ENCODE measurements at regions not wholly inside any gene's neighbourhood (a gene's known extent, or its start where the extent isn't known, plus 50 kb on each side); places are given as distances from the start of the nearest gene placed in this dataset.
"Not testable (repeated sequence)": the region's sequence is repeated elsewhere in the genome, so short reads cannot be mapped to it uniquely, and the experiment has no call there.

DNA sequence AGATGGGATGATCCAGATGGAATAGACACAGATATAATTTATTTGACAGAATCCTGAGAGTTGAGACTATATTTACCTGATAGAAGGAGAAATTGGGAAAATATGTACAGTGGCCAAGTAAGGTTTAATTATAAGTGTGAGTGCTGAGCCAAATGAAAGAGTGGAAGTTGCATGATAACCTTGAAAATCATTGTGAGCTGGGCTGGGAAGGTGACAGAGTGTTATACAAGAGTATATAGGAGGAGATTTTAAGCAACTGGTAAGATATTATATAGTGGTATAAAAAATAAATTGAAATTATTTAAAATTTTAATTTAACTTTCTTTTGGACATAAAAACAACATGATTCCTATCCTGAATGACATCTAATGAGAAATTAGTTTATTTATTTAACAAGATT lies 340.8 kb downstream of the NUP35 start:
- DNase-seq = no peak

DNA sequence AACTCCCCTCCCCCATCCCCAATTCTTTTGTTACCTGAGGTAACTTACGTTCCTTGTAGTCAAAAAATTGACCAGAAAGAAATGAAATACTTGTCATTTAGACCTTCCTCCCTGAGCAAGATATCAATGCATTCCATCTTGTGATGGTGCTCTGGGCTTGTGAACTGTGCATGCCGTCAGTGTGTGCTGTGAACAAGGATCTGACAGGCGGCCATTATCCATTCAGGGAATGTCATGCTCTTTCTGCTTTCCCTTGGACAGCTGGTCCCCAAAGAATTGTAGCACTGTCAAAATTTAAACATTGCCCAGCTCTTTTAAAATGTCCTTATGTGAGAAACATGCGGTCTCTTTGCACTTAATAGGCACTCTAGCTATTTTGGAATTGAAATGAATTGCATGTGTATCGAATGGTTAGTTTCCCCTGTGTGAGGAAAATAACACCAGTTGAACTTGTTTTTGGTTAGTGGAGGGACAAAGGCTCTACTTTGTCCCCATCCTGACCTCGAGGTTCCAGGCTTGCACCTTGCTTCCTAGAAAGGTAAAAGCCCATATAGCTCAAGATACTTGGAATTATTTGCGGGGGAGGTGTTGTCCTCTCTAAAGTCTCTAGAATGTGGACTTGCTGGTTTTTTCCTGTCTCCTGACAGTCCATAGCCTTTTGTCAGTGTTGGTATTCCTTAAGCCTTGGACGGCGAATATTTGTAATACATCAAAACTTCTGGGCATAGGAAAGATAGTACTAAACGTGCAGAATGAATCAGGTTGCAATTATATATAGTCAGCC lies 350.9 kb downstream of the NUP35 start:
- no peak for DNase-seq

DNA sequence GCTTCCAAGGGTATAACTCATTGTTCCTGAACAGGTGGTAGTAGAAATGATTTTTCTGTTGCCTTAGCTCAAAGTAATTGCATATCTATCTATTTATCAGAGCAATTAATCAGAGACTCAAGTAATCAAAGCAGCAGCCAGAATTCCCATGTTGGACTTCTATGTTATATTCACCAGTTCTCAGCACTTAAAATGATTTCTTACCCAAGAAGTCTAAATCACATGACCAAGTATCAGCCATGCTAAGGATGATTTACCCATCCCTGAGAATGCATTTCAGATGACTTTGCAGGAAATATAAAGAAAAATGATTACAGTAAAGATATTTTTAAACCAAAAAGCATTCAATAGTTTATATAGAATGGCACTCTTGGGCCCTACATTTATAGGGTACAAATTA lies 352.2 kb downstream of the NUP35 start:
- no peak for DNase-seq

DNA sequence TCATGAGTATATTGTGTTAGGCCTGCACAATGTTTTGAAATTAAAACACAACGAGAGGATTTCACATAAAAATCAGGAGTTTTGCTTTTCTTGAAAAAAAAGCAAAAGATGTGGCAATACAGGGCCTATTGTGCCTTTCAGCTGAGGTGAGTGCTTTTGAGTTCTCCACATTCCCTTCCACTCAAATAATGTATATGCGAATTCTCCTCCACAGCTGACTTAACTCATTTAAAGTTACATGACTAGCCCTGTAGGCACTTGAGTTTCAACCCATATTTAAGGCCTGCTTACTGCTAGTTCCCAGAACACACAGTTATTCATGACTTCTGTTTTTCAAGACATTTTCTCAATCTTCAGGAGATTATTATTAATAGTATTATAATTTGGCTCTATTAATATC lies 353.1 kb downstream of the NUP35 start:
- no peak for DNase-seq

DNA sequence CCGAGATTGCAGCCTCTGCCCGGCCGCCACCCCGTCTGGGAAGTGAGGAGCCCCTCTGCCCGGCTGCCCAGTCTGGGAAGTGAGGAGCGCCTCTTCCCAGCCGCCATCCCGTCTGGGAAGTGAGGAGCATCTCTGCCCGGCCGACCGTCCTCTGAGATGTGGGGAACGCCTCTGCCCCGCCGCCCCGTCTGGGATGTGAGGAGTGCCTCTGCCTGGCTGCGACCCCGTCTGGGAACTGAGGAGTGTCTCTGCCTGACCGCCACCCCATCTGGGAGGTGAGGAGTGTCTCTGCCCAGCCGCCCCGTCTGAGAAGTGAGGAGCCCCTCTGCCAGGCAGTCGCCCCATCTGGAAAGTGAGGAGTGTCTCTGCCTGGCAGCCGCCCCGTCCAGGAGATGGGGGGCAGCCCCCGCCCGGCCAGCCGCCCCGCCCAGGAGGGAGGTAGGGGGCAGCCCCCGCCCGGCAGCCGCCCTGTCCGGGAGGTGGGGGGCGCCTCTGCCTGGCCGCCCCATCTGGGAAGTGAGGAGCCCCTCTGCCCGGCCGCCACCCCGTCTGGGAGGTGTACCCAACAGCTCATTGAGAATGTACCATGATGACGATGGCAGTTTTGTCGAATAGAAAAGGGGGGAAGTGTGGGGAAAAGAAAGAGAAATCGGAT lies 354.8 kb downstream of the NUP35 start:
- not testable (repeated sequence) for DNase-seq

DNA sequence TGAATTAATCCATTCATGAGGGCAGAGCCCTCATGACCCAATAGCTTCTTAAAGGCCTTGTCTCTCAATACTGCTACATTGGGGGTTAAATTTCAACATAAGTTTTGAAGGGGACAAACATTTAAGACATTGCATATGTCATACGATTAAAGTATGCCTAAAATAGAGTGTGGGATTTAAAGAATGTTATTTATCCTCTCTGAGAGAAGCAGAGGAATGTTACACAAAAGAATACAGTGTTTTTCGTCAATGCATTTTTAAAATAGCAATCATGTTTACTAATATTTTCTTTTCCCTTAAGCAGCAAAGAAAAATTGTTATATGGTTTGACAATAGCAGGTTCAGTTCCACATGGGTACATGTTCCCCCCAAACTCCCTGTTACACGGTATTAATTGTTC lies 363.1 kb downstream of the NUP35 start:
- DNase-seq = no peak

DNA sequence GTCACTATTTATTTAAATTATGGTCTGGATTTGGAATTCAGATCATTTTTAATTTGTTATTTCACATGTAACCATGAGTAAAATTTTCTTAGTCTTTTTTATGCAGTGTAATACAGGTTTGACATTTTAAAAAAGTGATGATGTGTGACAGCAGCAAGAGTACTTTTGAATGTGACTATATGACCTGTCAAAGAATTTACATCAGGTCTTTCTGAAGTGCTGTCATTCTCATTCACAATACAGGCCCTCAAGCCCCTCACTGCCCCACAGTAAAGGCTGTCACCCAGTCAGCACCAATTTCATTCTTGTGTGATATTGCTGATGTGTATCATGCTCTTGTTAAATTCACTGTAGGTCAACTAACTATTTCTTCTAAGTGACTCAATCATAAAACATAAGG lies 364.2 kb downstream of the NUP35 start:
- no peak for DNase-seq

DNA sequence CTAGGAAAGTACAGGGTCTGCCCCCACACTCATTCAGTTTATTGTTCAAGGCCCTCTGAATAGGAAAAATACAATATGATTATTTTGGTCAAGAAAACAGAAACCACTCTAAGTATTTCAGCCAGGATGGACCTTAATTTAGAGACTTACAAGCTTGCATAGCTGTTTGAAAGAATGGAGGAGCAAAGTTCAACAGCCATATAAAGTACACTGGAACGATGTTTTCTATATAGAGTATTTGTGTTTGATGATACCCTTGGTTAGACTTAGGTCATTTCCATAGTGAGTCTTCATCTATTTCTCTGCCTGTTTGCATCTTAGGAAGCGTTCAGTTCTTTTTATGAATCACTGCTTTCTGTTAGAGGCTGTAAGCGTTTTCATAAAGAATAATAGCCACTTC lies 366.2 kb downstream of the NUP35 start:
- no peak for DNase-seq

DNA sequence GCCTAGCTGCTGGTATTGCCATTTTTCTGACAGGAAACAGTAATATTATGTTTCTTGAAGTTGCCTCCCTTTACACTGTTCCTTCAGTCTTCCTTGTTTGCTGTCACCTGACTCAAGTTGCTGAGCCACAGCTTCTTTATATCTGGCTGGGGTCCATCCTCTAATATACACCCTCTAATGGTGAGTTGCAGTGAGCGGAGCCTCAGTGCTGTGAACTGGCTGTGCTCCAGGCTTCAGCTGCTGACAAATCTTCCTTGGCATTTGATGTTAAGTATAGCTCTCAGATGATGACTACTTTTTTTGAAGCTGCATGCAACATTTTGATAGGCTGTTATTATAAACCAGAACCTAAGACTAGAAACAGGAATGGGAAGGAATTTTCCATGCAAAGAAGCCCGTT lies 366.7 kb downstream of the NUP35 start:
- no peak for DNase-seq

DNA sequence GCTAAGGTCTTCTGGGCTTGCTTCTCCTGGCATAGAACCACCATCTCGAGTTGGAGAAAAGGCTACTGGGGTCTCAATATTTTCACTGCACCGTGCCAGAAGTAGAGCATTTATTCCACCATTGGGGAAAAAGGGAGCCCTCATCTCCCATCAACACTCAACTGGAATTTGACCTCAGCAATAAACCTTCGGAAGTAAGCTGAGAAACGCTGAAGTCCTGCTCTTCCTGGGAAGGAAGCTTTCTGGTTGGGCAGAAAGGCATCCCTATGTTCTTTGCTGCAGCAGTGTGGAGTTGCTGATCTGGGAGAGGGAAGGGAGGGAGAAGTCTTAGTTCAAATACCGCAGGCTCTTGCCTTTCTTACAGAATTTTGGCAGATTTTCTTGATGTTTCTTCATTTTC lies 368.8 kb downstream of the NUP35 start:
- DNase-seq = no peak

DNA sequence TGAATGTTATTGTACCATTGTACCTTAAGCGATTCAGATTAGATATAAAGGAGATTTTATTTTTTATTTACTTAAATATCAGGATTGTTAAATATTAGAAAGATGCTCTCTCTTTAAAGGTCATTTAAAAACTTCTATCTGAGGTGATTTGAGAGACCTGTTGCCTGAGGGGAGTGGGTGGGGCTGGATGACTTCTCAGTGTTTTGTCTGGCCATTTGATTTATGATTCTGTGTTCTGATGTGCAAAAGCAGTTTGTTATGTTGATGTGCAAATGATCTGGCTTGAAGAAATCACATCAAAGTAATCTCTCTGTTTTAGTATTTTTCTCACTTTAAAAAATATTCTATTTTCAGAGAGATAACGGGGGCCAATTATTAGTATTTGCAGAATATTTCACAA lies 370.8 kb downstream of the NUP35 start:
- DNase-seq = no peak

DNA sequence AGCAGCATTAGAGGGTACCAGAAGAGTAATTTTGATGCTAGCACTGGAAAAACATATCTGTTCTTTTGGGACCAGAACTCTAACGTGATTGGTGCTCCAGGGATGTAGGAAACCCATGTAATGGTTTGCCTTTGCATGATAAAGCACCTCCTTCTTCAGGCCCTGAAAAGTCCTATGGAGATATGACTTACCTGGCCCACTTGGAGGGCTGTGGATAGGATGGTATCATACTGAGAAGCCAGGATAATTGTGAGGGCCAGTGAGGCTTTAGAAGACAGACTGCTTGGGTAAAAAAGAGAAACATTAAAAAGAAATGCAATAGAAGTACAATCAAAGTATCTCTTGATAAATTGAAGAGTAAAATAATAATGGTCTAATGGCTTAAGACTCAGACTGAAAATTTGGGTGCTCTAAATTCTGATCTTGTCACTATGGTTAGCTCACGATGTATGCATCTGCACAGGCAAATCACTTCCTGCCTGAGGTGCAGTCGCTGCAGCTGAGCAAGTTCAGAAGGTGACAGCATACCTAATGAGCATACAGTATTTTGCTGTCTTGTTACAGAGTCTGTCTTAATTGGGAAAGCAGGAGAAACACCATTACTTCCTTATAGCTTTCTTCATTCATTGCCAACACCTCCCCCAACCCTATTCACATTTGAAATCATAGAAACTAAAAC lies 371.5 kb downstream of the NUP35 start:
- no peak for DNase-seq

DNA sequence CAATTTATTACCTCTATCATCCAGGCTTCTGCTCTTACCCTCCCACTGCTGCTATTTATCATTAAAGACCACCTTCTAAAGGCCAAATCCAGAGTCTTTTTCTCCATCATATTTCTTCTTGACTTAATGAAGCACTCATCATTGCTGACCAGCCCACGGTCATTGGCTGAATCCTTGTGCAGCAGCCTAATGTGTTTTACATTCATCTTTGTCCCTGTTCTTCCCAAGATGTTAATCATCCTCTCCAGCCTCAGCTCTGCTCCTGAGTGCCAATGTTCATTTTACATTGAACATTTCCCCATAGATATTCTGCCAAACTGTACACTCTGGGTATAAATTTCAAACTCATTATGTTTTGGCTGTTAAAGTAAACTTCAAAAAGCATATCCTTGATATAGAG lies 373.6 kb downstream of the NUP35 start:
- no peak for DNase-seq

DNA sequence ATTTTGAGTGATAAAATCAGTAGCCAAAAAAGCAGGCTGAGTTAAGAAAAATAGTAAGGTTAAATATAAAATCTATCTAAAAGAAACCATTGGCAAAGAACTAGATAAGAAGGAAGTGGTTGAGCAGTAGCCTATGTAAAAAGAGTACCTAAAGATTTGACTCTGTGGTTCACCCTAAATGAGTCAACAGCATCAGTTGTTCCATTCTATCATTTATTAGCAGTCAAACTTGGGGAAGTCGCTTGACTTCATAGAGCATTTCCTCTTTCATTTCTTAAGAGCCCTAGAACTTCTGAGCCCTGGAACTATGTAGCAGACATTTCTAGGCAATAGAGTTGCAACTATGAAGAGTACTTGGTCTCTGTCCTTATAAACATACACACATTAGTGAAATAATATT lies 381.7 kb downstream of the NUP35 start:
- DNase-seq = no peak

DNA sequence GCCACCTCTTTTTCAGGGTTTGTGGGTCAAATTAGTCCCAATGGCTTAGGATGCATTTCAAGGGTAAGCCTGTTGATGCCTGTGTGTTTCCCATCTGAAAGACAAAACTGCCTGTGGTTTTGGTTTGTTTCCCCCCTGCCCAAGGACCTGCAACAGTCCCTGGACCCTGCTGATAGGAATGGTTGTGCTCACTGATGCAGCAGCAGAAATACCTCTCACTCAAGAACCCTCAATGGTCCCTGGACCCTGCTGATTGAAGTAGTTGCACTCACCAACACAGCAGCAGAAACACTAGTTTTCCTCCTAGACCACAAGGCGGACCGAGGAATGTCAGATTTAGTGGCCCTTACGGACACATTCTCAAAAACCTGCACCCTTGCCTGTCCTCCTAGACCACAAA lies 386.9 kb downstream of the NUP35 start:
- no peak for DNase-seq

DNA sequence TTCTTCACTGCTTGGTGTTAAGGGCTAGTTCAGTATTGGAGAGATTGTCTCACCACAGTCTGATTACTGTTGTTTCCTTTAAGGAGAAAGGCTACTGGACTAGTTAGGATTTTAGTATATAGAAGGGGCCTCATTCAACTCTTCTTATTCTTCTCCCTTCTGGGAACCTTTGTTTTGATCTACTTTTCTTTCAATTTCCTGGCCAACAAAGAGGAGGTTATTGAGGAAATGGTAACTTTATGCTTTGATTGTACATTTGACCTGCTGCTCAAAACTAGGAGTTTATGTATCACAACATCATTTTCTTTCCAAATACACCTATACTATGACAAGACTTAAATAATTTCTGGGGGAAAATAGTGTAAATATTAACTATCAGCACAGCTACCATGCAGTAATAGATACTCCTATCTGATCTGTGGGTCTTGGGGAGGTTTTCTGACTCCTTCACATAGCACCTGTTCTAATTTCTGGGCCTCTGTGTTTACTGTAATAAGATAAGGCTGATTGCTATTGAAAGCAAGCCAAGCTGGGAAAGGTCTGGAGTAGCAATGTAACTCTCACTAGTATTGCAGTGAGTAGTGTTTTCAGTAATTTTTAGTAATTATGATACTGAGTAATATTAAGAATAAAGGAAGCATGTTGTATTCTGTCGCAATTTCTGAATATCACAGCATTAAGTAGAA lies 395.3 kb downstream of the NUP35 start:
- no peak for DNase-seq

DNA sequence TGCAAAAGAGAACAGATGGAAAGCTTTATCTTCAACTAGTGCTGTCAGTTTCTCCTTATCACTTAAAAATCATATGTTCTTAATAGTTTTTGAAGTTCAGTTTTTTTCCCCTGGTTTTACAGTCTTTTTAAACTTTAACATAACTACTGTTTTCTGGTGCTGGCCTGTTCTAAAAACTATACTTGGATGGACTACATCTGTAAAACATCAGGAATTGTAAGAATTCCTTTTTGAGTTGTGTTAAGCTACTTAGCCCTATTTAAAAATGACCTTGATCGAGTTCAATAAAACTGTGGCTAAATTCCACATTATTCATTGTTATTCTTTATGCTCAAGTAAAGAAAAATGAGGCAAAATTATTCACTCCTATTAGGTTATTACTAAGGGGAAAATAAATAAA lies 397.7 kb downstream of the NUP35 start:
- no peak for DNase-seq

DNA sequence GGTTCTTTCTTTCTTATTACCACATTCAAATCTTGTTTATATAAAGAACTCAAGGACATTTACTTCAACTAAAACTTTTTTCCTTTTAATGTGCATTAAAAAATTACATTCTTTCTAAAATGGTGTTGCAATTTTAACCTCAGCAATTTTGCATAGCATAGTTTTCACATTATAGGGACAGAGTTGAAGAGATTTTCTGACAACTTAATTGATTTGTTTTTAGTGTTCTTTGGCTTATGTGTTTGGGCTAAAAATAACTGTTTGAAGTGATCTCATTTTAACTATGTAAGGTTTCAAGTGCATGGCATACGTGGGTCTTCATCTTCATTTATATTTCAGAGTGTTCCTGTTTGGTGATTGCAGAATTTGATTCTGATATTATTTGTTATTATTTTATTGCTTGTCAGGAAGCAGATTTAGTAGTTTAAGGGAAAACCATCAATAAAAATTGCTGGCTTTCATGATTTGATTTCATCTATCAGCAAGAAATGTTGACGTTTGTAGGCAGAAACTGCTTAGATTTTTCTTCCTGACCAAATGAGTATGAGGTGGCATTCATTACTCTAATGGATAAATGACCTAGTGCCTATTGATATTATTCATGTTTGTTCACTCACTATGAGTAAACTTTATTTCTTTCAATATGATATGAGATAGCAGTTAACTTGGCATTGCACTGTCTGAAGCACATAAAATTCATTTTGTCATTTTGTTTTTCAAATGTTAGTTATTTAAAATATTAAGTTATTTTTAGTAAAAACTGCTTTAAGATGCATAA lies 398.4 kb downstream of the NUP35 start:
- DNase-seq = no peak

DNA sequence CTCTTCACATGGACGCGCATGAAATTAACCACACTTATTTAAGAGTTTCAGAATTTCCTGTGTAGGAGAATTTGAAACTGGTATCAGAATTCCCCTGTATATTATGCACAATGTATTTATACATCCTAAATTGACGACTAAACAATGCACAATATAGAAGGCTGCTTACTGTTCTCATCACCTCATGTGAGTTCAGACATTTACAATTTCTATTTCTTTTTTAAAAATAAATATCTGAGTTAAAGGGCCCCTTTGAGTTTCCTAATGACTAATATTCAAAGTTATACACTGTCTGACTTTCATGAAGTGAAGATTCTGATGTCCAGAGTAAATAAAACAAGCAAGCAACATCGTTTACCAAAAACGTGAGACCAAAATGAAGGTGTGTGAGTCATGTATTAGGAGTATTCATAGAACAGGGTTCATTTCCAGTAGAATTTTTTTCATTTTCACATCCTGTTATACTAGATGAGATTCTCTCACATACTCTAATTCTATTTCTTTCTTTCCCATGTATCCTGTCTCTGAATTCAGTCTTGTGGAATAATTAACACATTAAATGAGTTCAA lies 406.2 kb downstream of the NUP35 start:
- no peak for DNase-seq

DNA sequence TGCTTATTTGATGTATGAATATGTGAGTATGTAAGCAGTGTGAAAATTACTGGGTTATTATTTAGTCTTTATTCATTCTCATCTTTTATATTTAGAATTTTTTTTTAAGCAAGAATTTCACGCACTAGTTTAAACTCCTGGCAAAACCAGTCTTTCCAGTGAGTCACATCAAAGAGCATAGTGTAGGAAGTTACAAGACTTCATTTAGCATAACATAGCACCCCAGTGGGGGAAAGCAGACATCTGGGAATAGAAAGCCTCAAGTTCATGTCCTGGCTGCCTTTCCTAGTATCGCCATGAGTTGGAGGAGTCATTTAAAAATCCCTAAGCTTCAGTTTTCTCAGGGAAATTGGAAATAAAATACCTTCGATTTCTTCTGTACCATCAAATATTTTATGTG lies 408.3 kb downstream of the NUP35 start:
- no peak for DNase-seq

DNA sequence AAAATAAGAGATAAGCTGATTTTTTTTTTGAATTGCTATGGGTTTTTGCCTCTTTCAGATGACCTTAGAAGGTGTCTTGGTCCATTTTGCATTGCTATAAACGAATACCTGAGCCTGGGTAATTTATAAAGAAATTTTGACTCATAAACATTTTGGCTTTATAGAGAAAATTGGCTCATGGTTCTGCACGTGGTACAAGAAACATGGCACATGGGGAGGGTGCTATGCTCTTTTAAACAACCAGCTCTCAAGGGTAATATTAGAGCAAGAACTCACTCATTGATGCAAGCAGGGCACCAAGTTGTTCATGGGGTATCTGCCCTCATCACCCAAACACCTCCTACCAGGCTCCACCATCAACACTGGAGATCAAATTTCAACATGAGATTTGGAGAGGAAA lies 408.8 kb downstream of the NUP35 start:
- no peak for DNase-seq

DNA sequence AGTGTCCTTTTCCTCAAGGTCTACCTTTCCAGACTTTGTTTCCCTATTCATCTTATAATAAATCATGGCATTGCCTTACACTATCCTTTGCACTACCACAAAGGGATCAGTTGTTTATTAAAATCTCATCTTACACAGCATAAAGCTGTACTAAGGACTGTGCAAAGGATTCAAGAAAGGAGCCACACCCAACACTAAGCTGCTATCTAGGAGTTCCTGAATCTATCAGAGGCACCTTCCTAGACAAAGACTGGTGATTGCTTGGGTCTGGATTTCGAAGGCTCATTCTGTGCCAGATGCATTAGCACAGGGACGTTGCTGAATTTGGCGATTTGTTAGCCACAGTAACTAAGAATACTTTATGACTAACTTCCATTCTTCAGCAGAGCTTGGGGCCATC lies 412.0 kb downstream of the NUP35 start:
- no peak for DNase-seq

DNA sequence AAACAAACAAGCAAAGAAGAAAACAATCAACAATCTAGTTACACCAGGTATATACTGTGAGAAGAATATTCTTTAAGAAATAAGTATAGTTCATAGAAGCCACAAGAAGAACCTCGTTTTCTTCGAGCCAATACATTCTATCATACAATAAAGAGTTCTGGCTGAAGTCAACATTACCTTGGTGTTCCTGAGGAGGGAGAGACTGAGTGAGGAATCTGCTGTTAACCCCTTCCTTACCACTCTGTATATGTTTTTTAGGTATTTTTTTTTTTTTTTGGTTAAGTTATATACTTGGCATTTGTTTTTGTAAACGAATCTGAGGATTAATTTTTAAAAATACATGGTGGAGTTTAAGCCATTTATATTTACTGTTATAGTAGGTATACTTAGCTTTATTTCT lies 412.5 kb downstream of the NUP35 start:
- no peak for DNase-seq
